ENCODE measurements at regions not wholly inside any gene's neighbourhood (a gene's known extent, or its start where the extent isn't known, plus 50 kb on each side); places are given as distances from the start of the nearest gene placed in this dataset.

- DNase-seq (ENCODE audit: low spot score): no peak
These were observed 2300.3 kb upstream of the C9orf72 start for GRCh38 chr9:29873579-29873978.

GRCh38 chr9:29875547-29875946, 2302.3 kb upstream of the C9orf72 start:
- FAIRE-seq (no peak), DNase-seq (ENCODE audit: low spot score) (no peak)

More at GRCh38 chr9:29873579-29873978, 2300.3 kb upstream of the C9orf72 start:
- no peak for FAIRE-seq

- DNase-seq (ENCODE audit: low spot score) (no peak), FAIRE-seq (no peak)
These were observed 2309.5 kb upstream of the C9orf72 start for GRCh38 chr9:29882767-29883166.

GRCh38 chr9:29906065-29906464, 2332.8 kb upstream of the C9orf72 start:
- FAIRE-seq (no peak), DNase-seq (ENCODE audit: low spot score) (no peak)

- DNase-seq (ENCODE audit: low spot score) (no peak), FAIRE-seq (no peak)
These were observed 2354.8 kb upstream of the C9orf72 start for GRCh38 chr9:29928072-29928471.

GRCh38 chr9:29939559-29939958, 2366.3 kb upstream of the C9orf72 start:
- DNase-seq (ENCODE audit: low spot score) (no peak), FAIRE-seq (no peak)

- DNase-seq (ENCODE audit: low spot score) (no peak), FAIRE-seq (no peak)
These were observed 2371.7 kb upstream of the C9orf72 start for GRCh38 chr9:29945012-29945411.

GRCh38 chr9:29958469-29958868, 2385.2 kb upstream of the C9orf72 start:
- FAIRE-seq (no peak), DNase-seq (ENCODE audit: low spot score) (no peak)

- FAIRE-seq (no peak), DNase-seq (ENCODE audit: low spot score) (no peak)
These were observed 2392.6 kb upstream of the C9orf72 start for GRCh38 chr9:29965834-29966233.

- no peak for FAIRE-seq
- peak; percentile 64 for DNase-seq (ENCODE audit: low spot score)
These were observed 2393.0 kb upstream of the C9orf72 start for GRCh38 chr9:29966247-29966646.

GRCh38 chr9:29968831-29969230, 2395.6 kb upstream of the C9orf72 start:
- no peak for DNase-seq (ENCODE audit: low spot score)
- FAIRE-seq: no peak

GRCh38 chr9:29969408-29969807, 2396.1 kb upstream of the C9orf72 start:
- no peak for DNase-seq (ENCODE audit: low spot score)
- FAIRE-seq: no peak

- DNase-seq (ENCODE audit: low spot score) (no peak), FAIRE-seq (peak; percentile 48)
These were observed 2396.8 kb upstream of the C9orf72 start for GRCh38 chr9:29969856-29970647.

- no peak for DNase-seq (ENCODE audit: low spot score)
- no peak for FAIRE-seq
These were observed 2400.9 kb upstream of the C9orf72 start for GRCh38 chr9:29974197-29974596.

GRCh38 chr9:29976981-29977380, 2403.7 kb upstream of the C9orf72 start:
- DNase-seq (ENCODE audit: low spot score) (no peak), FAIRE-seq (no peak)

GRCh38 chr9:29981013-29981412, 2403.4 kb upstream of the ACO1 start:
- DNase-seq (ENCODE audit: low spot score) (no peak), FAIRE-seq (no peak)

GRCh38 chr9:29999645-30000044, 2384.8 kb upstream of the ACO1 start:
- no peak for FAIRE-seq
- no peak for DNase-seq (ENCODE audit: low spot score)

- FAIRE-seq (no peak), DNase-seq (ENCODE audit: low spot score) (no peak)
These were observed 2373.8 kb upstream of the ACO1 start for GRCh38 chr9:30010691-30011090.

- DNase-seq (ENCODE audit: low spot score): no peak
- no peak for FAIRE-seq
These were observed 2371.8 kb upstream of the ACO1 start for GRCh38 chr9:30012622-30013021.

GRCh38 chr9:30015073-30015472, 2369.4 kb upstream of the ACO1 start:
- no peak for DNase-seq (ENCODE audit: low spot score)
- FAIRE-seq: no peak

GRCh38 chr9:30020161-30020560, 2364.3 kb upstream of the ACO1 start:
- DNase-seq (ENCODE audit: low spot score) (no peak), FAIRE-seq (no peak)

- FAIRE-seq (no peak), DNase-seq (ENCODE audit: low spot score) (no peak)
These were observed 2348.7 kb upstream of the ACO1 start for GRCh38 chr9:30035761-30036160.

GRCh38 chr9:30036558-30036957, 2347.9 kb upstream of the ACO1 start:
- FAIRE-seq (no peak), DNase-seq (ENCODE audit: low spot score) (no peak)

Measured in urothelium cell line (cell line).